ENCODE measurements at regions not wholly inside any gene's neighbourhood (a gene's known extent, or its start where the extent isn't known, plus 50 kb on each side); places are given as distances from the start of the nearest gene placed in this dataset.
A peak's percentile ranks its signal among the peaks of the same experiment; 100 is the strongest.

- H4K5ac ChIP-seq (ENCODE audit: low read depth, low read length), result no peak overlapping the region; the same call in 1 of the 2 replicates
- ATAC-seq (ENCODE audit: low read depth), result no peak
- no TSS peak for BruUV-seq (replicated peaks)
- H3K23ac ChIP-seq (ENCODE audit: low read depth, low read length), result peak overlapping the region; percentile 39; the same call in 1 of the 2 replicates
- peak overlapping the region; percentile 57 for H2AFZ ChIP-seq (replicated peaks; ENCODE audit: low read length, poor library complexity)
- H2BK15ac ChIP-seq (ENCODE audit: low read depth, low read length), result peak overlapping the region; percentile 78; the same call in 2 of the 3 replicates
- no peak overlapping the region for H3K4me2 ChIP-seq (ENCODE audit: low read depth, low read length)
- intact Hi-C loops (cut with micrococcal nuclease) (no loop called here), in situ Hi-C loops (cut with MboI; ENCODE audit: low sequenced_read_pairs) (no loop called here), dilution Hi-C loops (cut with HindIII; ENCODE audit: low sequenced_read_pairs, unreplicated experiment) (no loop called here)
- H4K8ac ChIP-seq (ENCODE audit: low read depth in 2 of 2, low read length in 2 of 2), result peak overlapping the region in 1 of 2 experiments; percentile 26; a peak in 1 of 4 replicates
- H3K4ac ChIP-seq (ENCODE audit: low read depth, low read length), result peak overlapping the region; percentile 79; the same call in 1 of the 2 replicates
- no CpG with 5 or more reads among the region's 4 CpGs for WGBS, 2 experiments (ENCODE audit: extremely low coverage in 2 of 2, insufficient read length in 1 of 2)
- H3K4me3 ChIP-seq (ENCODE audit: insufficient read depth, low read depth, low read length), result no peak overlapping the region
- CTCF ChIA-PET, result interaction anchor here (0.8 kb wide), 1 partner anchor 14 kb away, joined by 3 read pairs; no protein-coding TSS in a partner anchor
- no peaks in the 10 kb centered on the region for H3K36me3 ChIP-seq (ENCODE audit: control insufficient read depth, insufficient read depth, low read length)
- H3K27me3 ChIP-seq (ENCODE audit: control insufficient read depth, insufficient read depth, low read length), result no peaks in the 10 kb centered on the region
- H3K14ac ChIP-seq (replicated peaks; ENCODE audit: low read depth, low read length), result peak overlapping the region; percentile 87
- H2BK20ac ChIP-seq (ENCODE audit: low read depth, low read length), result peak overlapping the region; percentile 49; the same call in 1 of the 2 replicates
- no peak overlapping the region for H2BK5ac ChIP-seq (ENCODE audit: low read depth, low read length, poor library complexity, severe bottlenecking)
- no peak overlapping the region for H3K9ac ChIP-seq (ENCODE audit: low read depth, low read length)
- H4K20me1 ChIP-seq (ENCODE audit: insufficient read depth, low read length), result no peaks in the 10 kb centered on the region
- H2AK5ac ChIP-seq (ENCODE audit: low read depth, low read length), result peak overlapping the region; percentile 69; the same call in 1 of the 2 replicates
- peak overlapping the region; percentile 68 for H2BK120ac ChIP-seq (ENCODE audit: low read depth, low read length)
- peak overlapping the region; percentile 34; the same call in 1 of the 2 replicates for H3K18ac ChIP-seq (ENCODE audit: low read depth, low read length)
- H3K27ac ChIP-seq (ENCODE audit: insufficient read depth, low read length), result no peak overlapping the region
- no peak overlapping the region for H3K56ac ChIP-seq (ENCODE audit: extremely low read depth, insufficient read depth, low read length)
- no peak for DNase-seq
- peaks cover 18% of the 10 kb centered on the region for H3K4me1 ChIP-seq (ENCODE audit: control insufficient read depth, insufficient read depth, low read length)
- H3K9me3 ChIP-seq (ENCODE audit: control insufficient read depth, insufficient read depth, low read length), result peaks cover 3% of the 10 kb centered on the region; the same call in 1 of the 2 replicates
- H4K91ac ChIP-seq (ENCODE audit: insufficient read depth, low read depth, low read length), result no peak overlapping the region; the same call in 1 of the 2 replicates
- H2AK9ac ChIP-seq (replicated peaks; ENCODE audit: low read depth, low read length, poor library complexity), result no peak overlapping the region
- H3K79me1 ChIP-seq (ENCODE audit: low read depth in 1 of 2, low read length in 2 of 2), result peaks cover 0 to 20% of the 10 kb centered on the region in 2 experiments; a peak in 2 of 4 replicates
- POLR2A ChIA-PET (ENCODE audit: unreplicated experiment), result no interaction called here
- H3K9me1 ChIP-seq (ENCODE audit: insufficient read depth, low read length), result peaks cover 26% of the 10 kb centered on the region
- TF ChIP-seq RAD21 (IDR thresholded peaks at IDR 0.05; ENCODE audit: low read length) (no peak), USF2 (IDR thresholded peaks at IDR 0.05; ENCODE audit: low read depth, low read length) (no peak), POLR2A (IDR thresholded peaks at IDR 0.05; ENCODE audit: low read depth, low read length) (no peak), MAZ (IDR thresholded peaks at IDR 0.05; ENCODE audit: borderline replicate concordance, low read depth, low read length) (no peak), CHD1 (IDR thresholded peaks at IDR 0.05; ENCODE audit: low read depth, low read length) (no peak), RCOR1 (IDR thresholded peaks at IDR 0.05; ENCODE audit: insufficient replicate concordance, low read length) (no peak), MAFK (IDR thresholded peaks at IDR 0.05; ENCODE audit: low read depth, low read length) (no peak), NFE2L2 (IDR thresholded peaks at IDR 0.05; ENCODE audit: low read depth, low read length) (no peak), BHLHE40 (IDR thresholded peaks at IDR 0.05; ENCODE audit: low read depth, low read length) (no peak), CEBPB (IDR thresholded peaks at IDR 0.05; ENCODE audit: low read depth, low read length) (no peak), FOS (IDR thresholded peaks at IDR 0.05; ENCODE audit: low read depth, low read length) (no peak), SMC3 (IDR thresholded peaks at IDR 0.05; ENCODE audit: low read depth, low read length) (no peak), CTCF (conservative IDR thresholded peaks at IDR 0.05; ENCODE audit: low read depth, low read length) (no peak), ELK1 (IDR thresholded peaks at IDR 0.05; ENCODE audit: borderline replicate concordance, low read depth, low read length) (no peak)
Observed at GRCh38 chr3:43176666-43177065, 70.8 kb upstream of the POMGNT2 start.

All from IMR-90 (cell line).